ENCODE measurements at regions not wholly inside any gene's neighbourhood (a gene's known extent, or its start where the extent isn't known, plus 50 kb on each side); places are given as distances from the start of the nearest gene placed in this dataset.

DNA sequence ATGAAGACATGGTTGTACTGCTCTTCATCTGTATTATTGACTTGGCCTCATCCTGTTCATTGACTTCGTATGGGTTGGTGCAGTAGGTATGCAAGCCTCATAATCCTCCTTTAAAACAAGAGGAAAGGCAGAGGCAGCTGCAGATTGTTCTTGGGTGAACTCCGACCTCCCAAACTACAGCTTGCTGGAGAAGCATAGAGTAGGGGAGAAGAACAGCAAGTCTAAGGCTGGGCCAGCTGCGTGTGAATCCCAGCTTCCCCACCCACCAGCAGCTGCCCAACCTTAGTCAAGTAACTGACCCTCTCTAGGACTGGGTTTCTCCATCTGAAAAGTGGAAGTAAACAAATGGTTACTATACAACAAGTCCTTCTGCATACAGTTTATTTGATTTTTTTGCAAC is 114.5 kb upstream of the WWC1 start:
- 80 to 93% methylated on average over 2 to 3 of the region's 3 CpGs for WGBS, 2 experiments (ENCODE audit: insufficient coverage in 1 of 2, insufficient read length in 1 of 2)
- Mint-ChIP-seq H3K9me3 (no peaks in the 10 kb centered on the region), H3K36me3 (ENCODE audit: low read depth) (no peaks in the 10 kb centered on the region), H3K27me3 (ENCODE audit: insufficient read depth) (no peaks in the 10 kb centered on the region), H3K4me1 (peaks cover 20% of the 10 kb centered on the region), H3K4me3 (no peak overlapping the region), H3K27ac (no peak overlapping the region)
- H3K4me1 ChIP-seq (ENCODE audit: control insufficient read depth, insufficient read depth, low read length), result peaks cover 4% of the 10 kb centered on the region
- no peaks in the 10 kb centered on the region for H3K9me3 ChIP-seq (ENCODE audit: control insufficient read depth, low read length)
- H3K27me3 ChIP-seq (ENCODE audit: control insufficient read depth, insufficient read depth, low read length, poor library complexity, severe bottlenecking), result no peaks in the 10 kb centered on the region
- DNase-seq, result no peak
- H3K9ac ChIP-seq (ENCODE audit: extremely low read depth, low read length, poor library complexity, severe bottlenecking), result no peak overlapping the region
- TF ChIP-seq, protein P1, sequence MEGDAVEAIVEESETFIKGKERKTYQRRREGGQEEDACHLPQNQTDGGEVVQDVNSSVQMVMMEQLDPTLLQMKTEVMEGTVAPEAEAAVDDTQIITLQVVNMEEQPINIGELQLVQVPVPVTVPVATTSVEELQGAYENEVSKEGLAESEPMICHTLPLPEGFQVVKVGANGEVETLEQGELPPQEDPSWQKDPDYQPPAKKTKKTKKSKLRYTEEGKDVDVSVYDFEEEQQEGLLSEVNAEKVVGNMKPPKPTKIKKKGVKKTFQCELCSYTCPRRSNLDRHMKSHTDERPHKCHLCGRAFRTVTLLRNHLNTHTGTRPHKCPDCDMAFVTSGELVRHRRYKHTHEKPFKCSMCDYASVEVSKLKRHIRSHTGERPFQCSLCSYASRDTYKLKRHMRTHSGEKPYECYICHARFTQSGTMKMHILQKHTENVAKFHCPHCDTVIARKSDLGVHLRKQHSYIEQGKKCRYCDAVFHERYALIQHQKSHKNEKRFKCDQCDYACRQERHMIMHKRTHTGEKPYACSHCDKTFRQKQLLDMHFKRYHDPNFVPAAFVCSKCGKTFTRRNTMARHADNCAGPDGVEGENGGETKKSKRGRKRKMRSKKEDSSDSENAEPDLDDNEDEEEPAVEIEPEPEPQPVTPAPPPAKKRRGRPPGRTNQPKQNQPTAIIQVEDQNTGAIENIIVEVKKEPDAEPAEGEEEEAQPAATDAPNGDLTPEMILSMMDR (conservative IDR thresholded peaks at IDR 0.05), result no peak
- H3K36me3 ChIP-seq (ENCODE audit: control insufficient read depth, insufficient read depth, low read length), result no peaks in the 10 kb centered on the region
- no peak overlapping the region for H3K4me3 ChIP-seq (ENCODE audit: low read length)
- no peak overlapping the region for H3K27ac ChIP-seq (ENCODE audit: low read depth, low read length)

DNA sequence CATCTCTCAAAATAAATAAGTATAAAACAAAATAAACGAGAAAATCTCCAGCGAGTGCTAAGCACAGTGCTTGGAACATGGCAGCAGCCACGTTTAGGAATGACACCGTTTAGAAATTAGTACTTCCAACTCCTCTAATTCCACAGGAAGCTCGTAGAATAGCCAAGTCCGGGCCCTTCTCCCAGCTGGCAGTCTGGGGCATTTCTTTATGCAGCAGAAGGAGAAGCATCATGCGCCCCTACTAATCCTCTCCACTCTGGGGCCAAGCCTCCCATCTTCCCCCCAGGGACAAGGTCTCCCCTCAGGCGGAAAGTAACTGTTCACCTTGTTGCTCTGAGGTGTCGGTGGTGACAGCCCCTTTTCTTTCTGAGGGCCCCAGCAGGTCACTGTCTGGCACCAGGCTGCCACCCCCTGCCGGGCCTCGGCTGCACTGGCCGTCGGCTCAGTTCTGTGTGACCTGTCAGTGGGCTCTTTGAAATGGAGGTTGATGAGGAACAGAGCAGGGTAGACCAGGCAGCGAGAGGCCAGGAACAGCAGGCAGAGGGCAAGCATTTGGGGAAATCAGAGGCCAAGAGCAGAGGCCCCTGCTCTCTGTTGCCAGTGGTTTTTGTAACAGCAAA is 113.5 kb upstream of the WWC1 start:
- 51 to 61% methylated on average over 5 to 14 of the region's 14 CpGs for WGBS, 2 experiments (ENCODE audit: insufficient coverage in 1 of 2, insufficient read length in 1 of 2)
- H3K36me3 Mint-ChIP-seq (ENCODE audit: low read depth), result no peaks in the 10 kb centered on the region
- Histone ChIP-seq H3K27me3 (ENCODE audit: control insufficient read depth, insufficient read depth, low read length, poor library complexity, severe bottlenecking) (no peaks in the 10 kb centered on the region), H3K9me3 (ENCODE audit: control insufficient read depth, low read length) (no peaks in the 10 kb centered on the region), H3K4me1 (ENCODE audit: control insufficient read depth, insufficient read depth, low read length) (peaks cover 4% of the 10 kb centered on the region), H3K4me3 (ENCODE audit: low read length) (no peak overlapping the region), H3K9ac (ENCODE audit: extremely low read depth, low read length, poor library complexity, severe bottlenecking) (peak overlapping the region; percentile 31), H3K27ac (ENCODE audit: low read depth, low read length) (peak overlapping the region; percentile 78), H3K36me3 (ENCODE audit: control insufficient read depth, insufficient read depth, low read length) (no peaks in the 10 kb centered on the region)
- H3K4me3 Mint-ChIP-seq, result peak overlapping the region; percentile 8
- TF ChIP-seq, protein P1 (conservative IDR thresholded peaks at IDR 0.05), result peak; percentile 32
- H3K27me3 Mint-ChIP-seq (ENCODE audit: insufficient read depth), result no peaks in the 10 kb centered on the region
- peaks cover 20% of the 10 kb centered on the region for H3K4me1 Mint-ChIP-seq
- peak overlapping the region; percentile 29 for H3K27ac Mint-ChIP-seq
- no peaks in the 10 kb centered on the region for H3K9me3 Mint-ChIP-seq
- DNase-seq, result peak; percentile 94

- no peaks in the 10 kb centered on the region for H3K27me3 ChIP-seq (ENCODE audit: control insufficient read depth, insufficient read depth, low read length, poor library complexity, severe bottlenecking)
- no peak overlapping the region for H3K27ac ChIP-seq (ENCODE audit: low read depth, low read length)
- H3K27me3 Mint-ChIP-seq (ENCODE audit: insufficient read depth), result no peaks in the 10 kb centered on the region
- TF ChIP-seq, protein P1 (conservative IDR thresholded peaks at IDR 0.05), result no peak
- H3K36me3 ChIP-seq (ENCODE audit: control insufficient read depth, insufficient read depth, low read length), result no peaks in the 10 kb centered on the region
- no peaks in the 10 kb centered on the region for H3K9me3 Mint-ChIP-seq
- H3K4me1 ChIP-seq (ENCODE audit: control insufficient read depth, insufficient read depth, low read length), result peaks cover 4% of the 10 kb centered on the region
- H3K9ac ChIP-seq (ENCODE audit: extremely low read depth, low read length, poor library complexity, severe bottlenecking), result no peak overlapping the region
- H3K4me3 Mint-ChIP-seq, result no peak overlapping the region
- peak overlapping the region; percentile 62 for H3K27ac Mint-ChIP-seq
- H3K9me3 ChIP-seq (ENCODE audit: control insufficient read depth, low read length), result no peaks in the 10 kb centered on the region
- H3K36me3 Mint-ChIP-seq (ENCODE audit: low read depth), result no peaks in the 10 kb centered on the region
- DNase-seq, result no peak
- WGBS, 2 experiments (ENCODE audit: insufficient coverage in 1 of 2, insufficient read length in 1 of 2), result 83 to 88% methylated on average over 1 of the region's 1 CpG
- no peak overlapping the region for H3K4me3 ChIP-seq (ENCODE audit: low read length)
- H3K4me1 Mint-ChIP-seq, result peaks cover 20% of the 10 kb centered on the region
Observed at GRCh38 chr5:168179192-168179593, 112.3 kb upstream of the WWC1 start.

All from endodermal cell (in vitro differentiated cells).